Cardiac septum (tissue), 1 donor: ENCODE measurements at regions not wholly inside any gene's neighbourhood (a gene's known extent, or its start where the extent isn't known, plus 50 kb on each side); places are given as distances from the start of the nearest gene placed in this dataset.
"Not testable (repeated sequence)": the region's sequence is repeated elsewhere in the genome, so short reads cannot be mapped to it uniquely, and the experiment has no call there.

Source experiments
- DNase-seq: peaks from one replicate; pipeline ENCODE4 v3.0.0-alpha.2; 2020; ENCODE audit warnings: low spot score
- intact Hi-C: fragments of 100-400 bp; cut with DNase I; formaldehyde crosslinking; loops from one replicate; pipeline ENCODE4 v1.14.0; 2022
- donor health status: DM: no; HTN: no; CAD: no.

- intact Hi-C loops, result no loop called here
- no peak for DNase-seq
Observed at GRCh38 chrX:131861088-131861787, 161.9 kb upstream of the STK26 start.

GRCh38 chrX:131862321-131862720 lies 160.8 kb upstream of the STK26 start:
- no peak for DNase-seq
- intact Hi-C loops, result no loop called here

GRCh38 chrX:131869182-131869581 lies 153.9 kb upstream of the STK26 start:
- no peak for DNase-seq
- intact Hi-C loops, result no loop called here

GRCh38 chrX:131874300-131874699 lies 148.8 kb upstream of the STK26 start:
- intact Hi-C loops, result no loop called here
- DNase-seq, result no peak

GRCh38 chrX:131875827-131876226 lies 147.3 kb upstream of the STK26 start:
- intact Hi-C loops, DNase-seq: not testable (repeated sequence)

- no peak for DNase-seq
- intact Hi-C loops, result no loop called here
Observed at GRCh38 chrX:131881194-131881593, 141.9 kb upstream of the STK26 start.

GRCh38 chrX:131885042-131885441 lies 138.1 kb upstream of the STK26 start:
- DNase-seq, intact Hi-C loops: not testable (repeated sequence)

- DNase-seq, intact Hi-C loops: not testable (repeated sequence)
Observed at GRCh38 chrX:131893857-131894256, 129.2 kb upstream of the STK26 start.

- DNase-seq, result no peak
- intact Hi-C loops, result no loop called here
Observed at GRCh38 chrX:131894995-131895394, 128.1 kb upstream of the STK26 start.

GRCh38 chrX:131895807-131896206 lies 127.3 kb upstream of the STK26 start:
- no peak for DNase-seq
- intact Hi-C loops, result no loop called here

GRCh38 chrX:131901546-131901945 lies 121.6 kb upstream of the STK26 start:
- intact Hi-C loops, result no loop called here
- DNase-seq, result no peak

GRCh38 chrX:131907488-131908314 lies 115.4 kb upstream of the STK26 start:
- intact Hi-C loops, result no loop called here
- no peak for DNase-seq

GRCh38 chrX:131910586-131910985 lies 112.5 kb upstream of the STK26 start:
- intact Hi-C loops, result no loop called here
- DNase-seq, result no peak

GRCh38 chrX:131915488-131915887 lies 107.6 kb upstream of the STK26 start:
- DNase-seq, result no peak
- intact Hi-C loops, result no loop called here

- no peak for DNase-seq
- intact Hi-C loops, result no loop called here
Observed at GRCh38 chrX:131917588-131917987, 105.5 kb upstream of the STK26 start.

- DNase-seq, result no peak
- intact Hi-C loops, result no loop called here
Observed at GRCh38 chrX:131918839-131919238, 104.3 kb upstream of the STK26 start.

- DNase-seq, result no peak
- intact Hi-C loops, result no loop called here
Observed at GRCh38 chrX:131923614-131924250, 99.4 kb upstream of the STK26 start.

- intact Hi-C loops, result no loop called here
- no peak for DNase-seq
Observed at GRCh38 chrX:131938749-131939148, 84.4 kb upstream of the STK26 start.

- intact Hi-C loops, result no loop called here
- DNase-seq, result no peak
Observed at GRCh38 chrX:131942034-131942433, 81.1 kb upstream of the STK26 start.
